ENCODE measurements at regions not wholly inside any gene's neighbourhood (a gene's known extent, or its start where the extent isn't known, plus 50 kb on each side); places are given as distances from the start of the nearest gene placed in this dataset.

DNA sequence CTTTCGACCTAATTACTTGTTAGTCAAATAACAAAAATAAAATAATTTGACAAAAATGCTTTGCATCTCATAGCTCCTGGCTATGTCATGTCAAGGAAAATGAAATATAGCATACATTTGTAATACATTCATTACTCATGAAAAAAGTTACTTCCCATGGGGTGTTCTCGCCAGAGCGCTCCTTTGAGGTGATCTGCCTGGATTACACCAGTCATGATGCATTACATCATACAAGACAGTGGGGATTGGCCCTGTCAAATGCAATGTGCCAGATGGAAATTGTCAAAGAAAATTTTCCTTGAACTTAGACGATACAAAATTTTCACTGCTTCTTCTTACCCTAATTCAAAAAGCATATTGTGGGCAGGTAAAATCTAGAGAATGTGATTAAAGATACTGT lies 215.6 kb upstream of the B3GALT2 start:
- TF ChIP-seq, protein P1, sequence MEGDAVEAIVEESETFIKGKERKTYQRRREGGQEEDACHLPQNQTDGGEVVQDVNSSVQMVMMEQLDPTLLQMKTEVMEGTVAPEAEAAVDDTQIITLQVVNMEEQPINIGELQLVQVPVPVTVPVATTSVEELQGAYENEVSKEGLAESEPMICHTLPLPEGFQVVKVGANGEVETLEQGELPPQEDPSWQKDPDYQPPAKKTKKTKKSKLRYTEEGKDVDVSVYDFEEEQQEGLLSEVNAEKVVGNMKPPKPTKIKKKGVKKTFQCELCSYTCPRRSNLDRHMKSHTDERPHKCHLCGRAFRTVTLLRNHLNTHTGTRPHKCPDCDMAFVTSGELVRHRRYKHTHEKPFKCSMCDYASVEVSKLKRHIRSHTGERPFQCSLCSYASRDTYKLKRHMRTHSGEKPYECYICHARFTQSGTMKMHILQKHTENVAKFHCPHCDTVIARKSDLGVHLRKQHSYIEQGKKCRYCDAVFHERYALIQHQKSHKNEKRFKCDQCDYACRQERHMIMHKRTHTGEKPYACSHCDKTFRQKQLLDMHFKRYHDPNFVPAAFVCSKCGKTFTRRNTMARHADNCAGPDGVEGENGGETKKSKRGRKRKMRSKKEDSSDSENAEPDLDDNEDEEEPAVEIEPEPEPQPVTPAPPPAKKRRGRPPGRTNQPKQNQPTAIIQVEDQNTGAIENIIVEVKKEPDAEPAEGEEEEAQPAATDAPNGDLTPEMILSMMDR (IDR thresholded peaks at IDR 0.05; ENCODE audit: poor library complexity) = no peak
- no peak for TF ChIP-seq EZH2 (IDR thresholded peaks at IDR 0.05; ENCODE audit: borderline replicate concordance)
- no peak for TF ChIP-seq EZH2phosphoT487 (IDR thresholded peaks at IDR 0.05; ENCODE audit: low read depth, severe bottlenecking, unreplicated experiment)
